ENCODE measurements at regions not wholly inside any gene's neighbourhood (a gene's known extent, or its start where the extent isn't known, plus 50 kb on each side); places are given as distances from the start of the nearest gene placed in this dataset.

DNA sequence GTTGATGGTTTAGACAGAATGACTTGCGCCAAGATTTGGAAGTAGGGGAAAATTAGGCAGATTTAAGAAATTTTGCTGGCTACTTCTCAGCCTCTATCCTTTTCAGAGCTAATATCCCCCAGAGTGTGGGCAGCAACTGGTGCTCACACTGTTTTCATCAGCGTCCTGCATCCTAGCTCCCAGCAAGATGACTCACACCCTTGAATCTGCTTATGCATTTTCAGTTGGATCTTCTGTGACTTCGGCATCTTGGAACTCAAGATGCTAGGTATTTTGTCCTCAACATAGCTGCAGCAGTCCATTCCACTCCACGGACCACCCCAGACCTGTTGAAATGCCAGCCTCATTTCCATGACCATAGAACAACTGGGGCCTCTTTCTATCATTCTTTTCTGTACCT lies 336.1 kb upstream of the NR2F2 start:
- no peak for ATAC-seq
- no peak overlapping the region for H3K27ac Mint-ChIP-seq
- intact Hi-C loops (cut with micrococcal nuclease), result no loop called here
- no peaks in the 10 kb centered on the region for H3K36me3 Mint-ChIP-seq (ENCODE audit: low read depth)
- H3K27me3 Mint-ChIP-seq, result peaks cover 38% of the 10 kb centered on the region
- CTCF ChIA-PET, result no interaction called here
- TF ChIP-seq, protein P1, sequence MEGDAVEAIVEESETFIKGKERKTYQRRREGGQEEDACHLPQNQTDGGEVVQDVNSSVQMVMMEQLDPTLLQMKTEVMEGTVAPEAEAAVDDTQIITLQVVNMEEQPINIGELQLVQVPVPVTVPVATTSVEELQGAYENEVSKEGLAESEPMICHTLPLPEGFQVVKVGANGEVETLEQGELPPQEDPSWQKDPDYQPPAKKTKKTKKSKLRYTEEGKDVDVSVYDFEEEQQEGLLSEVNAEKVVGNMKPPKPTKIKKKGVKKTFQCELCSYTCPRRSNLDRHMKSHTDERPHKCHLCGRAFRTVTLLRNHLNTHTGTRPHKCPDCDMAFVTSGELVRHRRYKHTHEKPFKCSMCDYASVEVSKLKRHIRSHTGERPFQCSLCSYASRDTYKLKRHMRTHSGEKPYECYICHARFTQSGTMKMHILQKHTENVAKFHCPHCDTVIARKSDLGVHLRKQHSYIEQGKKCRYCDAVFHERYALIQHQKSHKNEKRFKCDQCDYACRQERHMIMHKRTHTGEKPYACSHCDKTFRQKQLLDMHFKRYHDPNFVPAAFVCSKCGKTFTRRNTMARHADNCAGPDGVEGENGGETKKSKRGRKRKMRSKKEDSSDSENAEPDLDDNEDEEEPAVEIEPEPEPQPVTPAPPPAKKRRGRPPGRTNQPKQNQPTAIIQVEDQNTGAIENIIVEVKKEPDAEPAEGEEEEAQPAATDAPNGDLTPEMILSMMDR (IDR thresholded peaks at IDR 0.05), result no peak
- POLR2A ChIA-PET, result no interaction called here
- H3K9me3 Mint-ChIP-seq, result no peaks in the 10 kb centered on the region
- peaks cover 15% of the 10 kb centered on the region for H3K4me1 Mint-ChIP-seq (ENCODE audit: low read depth)
- no peak overlapping the region for H3K4me3 Mint-ChIP-seq
- no peak for DNase-seq

- Mint-ChIP-seq H3K27ac (no peak overlapping the region), H3K36me3 (ENCODE audit: low read depth) (no peaks in the 10 kb centered on the region), H3K9me3 (no peaks in the 10 kb centered on the region), H3K4me3 (no peak overlapping the region), H3K4me1 (ENCODE audit: low read depth) (peaks cover 15% of the 10 kb centered on the region), H3K27me3 (peaks cover 35% of the 10 kb centered on the region)
- intact Hi-C loops (cut with micrococcal nuclease), result no loop called here
- TF ChIP-seq, protein P1 (IDR thresholded peaks at IDR 0.05), result no peak
- ChIA-PET CTCF (no interaction called here), POLR2A (no interaction called here)
- no peak for ATAC-seq
- no peak for DNase-seq
Measured at GRCh38 chr15:95995375-95996168, 334.9 kb upstream of the NR2F2 start.

DNA sequence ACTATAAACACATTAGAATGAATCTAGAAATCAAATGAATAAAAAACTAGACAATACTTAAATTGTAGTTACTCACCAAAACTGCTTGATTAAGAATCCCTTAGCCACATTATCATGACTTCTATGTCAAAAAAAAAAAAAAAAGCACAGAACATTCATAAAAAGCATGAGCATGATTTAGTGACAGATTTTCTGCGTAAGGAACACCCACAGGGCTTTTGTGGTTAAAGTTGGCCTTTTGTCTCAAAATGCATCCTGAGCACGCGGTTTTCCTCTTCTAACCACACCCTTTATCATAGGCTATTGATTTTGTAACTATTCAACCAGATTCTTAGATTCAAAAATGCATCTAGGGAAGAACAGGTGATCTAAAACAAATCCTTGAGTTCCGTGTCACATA lies 334.0 kb upstream of the NR2F2 start:
- no peak overlapping the region for H3K4me3 Mint-ChIP-seq
- H3K4me1 Mint-ChIP-seq (ENCODE audit: low read depth), result peaks cover 15% of the 10 kb centered on the region
- H3K36me3 Mint-ChIP-seq (ENCODE audit: low read depth), result no peaks in the 10 kb centered on the region
- H3K27ac Mint-ChIP-seq, result no peak overlapping the region
- POLR2A ChIA-PET, result no interaction called here
- H3K27me3 Mint-ChIP-seq, result peaks cover 28% of the 10 kb centered on the region
- no peak for ATAC-seq
- intact Hi-C loops (cut with micrococcal nuclease), result no loop called here
- H3K9me3 Mint-ChIP-seq, result no peaks in the 10 kb centered on the region
- CTCF ChIA-PET, result no interaction called here
- TF ChIP-seq, protein P1 (IDR thresholded peaks at IDR 0.05), result no peak
- peak; percentile 45 for DNase-seq

DNA sequence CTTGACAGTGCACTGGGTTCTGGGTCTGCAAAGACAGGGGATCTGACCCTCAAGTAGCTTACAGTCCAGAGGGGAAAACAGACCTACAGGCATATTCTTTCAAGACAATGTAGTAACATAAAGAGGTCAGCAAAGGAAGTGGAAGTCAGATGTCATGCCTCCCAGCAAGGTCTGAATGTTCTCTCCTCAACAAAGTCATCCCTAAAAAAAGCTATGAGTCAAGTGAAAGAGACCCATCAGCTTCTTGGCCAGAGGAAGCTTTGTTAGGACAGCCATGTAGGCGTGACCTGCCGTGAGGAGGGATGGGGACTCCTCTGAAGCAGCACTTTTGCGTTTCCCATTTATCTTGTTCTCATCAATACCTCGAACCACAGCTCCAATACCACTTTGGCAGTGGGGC lies 331.6 kb upstream of the NR2F2 start:
- POLR2A ChIA-PET, result no interaction called here

More for the DNA sequence above, 331.6 kb upstream of the NR2F2 start:
- DNase-seq, result no peak
- intact Hi-C loops (cut with micrococcal nuclease), result no loop called here
- Mint-ChIP-seq H3K36me3 (ENCODE audit: low read depth) (no peaks in the 10 kb centered on the region), H3K27ac (no peak overlapping the region), H3K27me3 (peaks cover 27% of the 10 kb centered on the region), H3K4me1 (ENCODE audit: low read depth) (peaks cover 15% of the 10 kb centered on the region), H3K4me3 (no peak overlapping the region), H3K9me3 (no peaks in the 10 kb centered on the region)
- TF ChIP-seq, protein P1 (IDR thresholded peaks at IDR 0.05), result no peak
- ATAC-seq, result no peak
- CTCF ChIA-PET, result no interaction called here

Data from activated CD8-positive, alpha-beta T cell treated with anti-CD3 and anti-CD28 coated beads for 36 hours (primary cell).